Hepatocyte (in vitro differentiated cells): ENCODE measurements at regions not wholly inside any gene's neighbourhood (a gene's known extent, or its start where the extent isn't known, plus 50 kb on each side); places are given as distances from the start of the nearest gene placed in this dataset.

Experiments
- CTCF ChIP-seq: fragments of 200-600 bp; sonication (generic); IDR thresholded peaks from 2 replicates; pipeline ENCODE4 v1.5.1; 2016; ENCODE audit warnings: antibody characterized with exemption, mild to moderate bottlenecking; ENCODE audit not compliant: poor library complexity
- EZH2 ChIP-seq: fragments of 200-600 bp; sonication (generic); IDR thresholded peaks from 2 replicates; pipeline ENCODE4 v1.6.1; 2016; ENCODE audit warnings: antibody characterized with exemption, mild to moderate bottlenecking, borderline replicate concordance

DNA sequence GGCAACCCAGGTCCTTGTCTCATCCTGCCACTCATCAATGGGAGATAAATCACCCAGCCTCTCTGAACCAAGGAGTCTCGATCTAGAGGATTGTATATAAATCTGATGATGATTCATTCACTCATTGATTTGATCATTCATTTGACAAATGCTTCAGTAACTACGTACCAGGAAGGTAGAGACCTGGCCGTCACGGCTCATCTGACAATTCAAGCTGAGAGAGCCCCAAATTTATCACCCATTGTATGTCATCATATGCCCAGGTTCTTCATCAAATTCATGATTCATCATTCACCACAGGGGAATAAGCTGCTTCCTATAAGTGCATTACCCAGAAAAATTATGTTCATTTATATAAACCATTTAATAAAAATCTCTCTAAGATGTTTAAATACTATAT, 116.9 kb downstream of the FAM161A start:
- TF ChIP-seq CTCF (no peak), EZH2 (no peak)
